ENCODE measurements at regions not wholly inside any gene's neighbourhood (a gene's known extent, or its start where the extent isn't known, plus 50 kb on each side); places are given as distances from the start of the nearest gene placed in this dataset.

- no peak overlapping the region for H3K4me3 ChIP-seq (replicated peaks in 1 of 2; ENCODE audit: low read depth in 2 of 2, low read length in 2 of 2)
- TF ChIP-seq, protein P1, sequence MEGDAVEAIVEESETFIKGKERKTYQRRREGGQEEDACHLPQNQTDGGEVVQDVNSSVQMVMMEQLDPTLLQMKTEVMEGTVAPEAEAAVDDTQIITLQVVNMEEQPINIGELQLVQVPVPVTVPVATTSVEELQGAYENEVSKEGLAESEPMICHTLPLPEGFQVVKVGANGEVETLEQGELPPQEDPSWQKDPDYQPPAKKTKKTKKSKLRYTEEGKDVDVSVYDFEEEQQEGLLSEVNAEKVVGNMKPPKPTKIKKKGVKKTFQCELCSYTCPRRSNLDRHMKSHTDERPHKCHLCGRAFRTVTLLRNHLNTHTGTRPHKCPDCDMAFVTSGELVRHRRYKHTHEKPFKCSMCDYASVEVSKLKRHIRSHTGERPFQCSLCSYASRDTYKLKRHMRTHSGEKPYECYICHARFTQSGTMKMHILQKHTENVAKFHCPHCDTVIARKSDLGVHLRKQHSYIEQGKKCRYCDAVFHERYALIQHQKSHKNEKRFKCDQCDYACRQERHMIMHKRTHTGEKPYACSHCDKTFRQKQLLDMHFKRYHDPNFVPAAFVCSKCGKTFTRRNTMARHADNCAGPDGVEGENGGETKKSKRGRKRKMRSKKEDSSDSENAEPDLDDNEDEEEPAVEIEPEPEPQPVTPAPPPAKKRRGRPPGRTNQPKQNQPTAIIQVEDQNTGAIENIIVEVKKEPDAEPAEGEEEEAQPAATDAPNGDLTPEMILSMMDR (IDR thresholded peaks at IDR 0.05; ENCODE audit: low read depth, low read length): no peak
- peak; percentile 36 to 88 for DNase-seq (ENCODE audit: low read depth in 2 of 2)
Measured at GRCh38 chr1:94362466-94363058, 55.6 kb upstream of the ABCD3 start.

GRCh38 chr1:94358630-94359599 is 59.3 kb upstream of the ABCD3 start:
- TF ChIP-seq, protein P1 (IDR thresholded peaks at IDR 0.05; ENCODE audit: low read depth, low read length): no peak
- no peak for DNase-seq (ENCODE audit: low read depth in 2 of 2)
- H3K4me3 ChIP-seq (replicated peaks in 1 of 2; ENCODE audit: low read depth in 2 of 2, low read length in 2 of 2): no peak overlapping the region

DNA sequence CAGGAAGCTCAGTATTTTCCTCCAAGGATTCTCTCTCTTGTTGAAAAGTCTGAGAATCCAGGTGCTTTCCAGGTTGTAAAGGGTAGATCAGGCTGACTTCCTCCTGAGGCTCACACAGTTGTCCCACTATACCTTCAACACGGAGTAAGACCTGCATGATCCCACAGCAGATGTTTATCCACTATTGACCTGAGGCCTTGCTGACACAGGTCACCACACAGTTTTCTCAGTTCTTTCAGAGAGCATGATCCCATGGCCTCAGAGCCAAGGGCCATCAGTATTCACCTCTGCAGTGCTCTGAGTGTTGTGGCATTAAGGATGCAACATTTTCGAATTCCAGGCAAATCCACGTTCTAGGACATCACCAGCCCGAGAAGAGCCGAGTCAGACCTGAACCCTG is 60.5 kb upstream of the ABCD3 start:
- H3K4me3 ChIP-seq (replicated peaks in 1 of 2; ENCODE audit: low read depth in 2 of 2, low read length in 2 of 2): no peak overlapping the region
- no peak for DNase-seq (ENCODE audit: low read depth in 2 of 2)
- TF ChIP-seq, protein P1 (IDR thresholded peaks at IDR 0.05; ENCODE audit: low read depth, low read length): no peak

- no peak for DNase-seq (ENCODE audit: low read depth in 2 of 2)
Measured at GRCh38 chr1:94355485-94355980, 62.7 kb upstream of the ABCD3 start.

GRCh38 chr1:94351481-94351880 is 66.7 kb upstream of the ABCD3 start:
- no peak overlapping the region for H3K4me3 ChIP-seq (replicated peaks in 1 of 2; ENCODE audit: low read depth in 2 of 2, low read length in 2 of 2)
- TF ChIP-seq, protein P1 (IDR thresholded peaks at IDR 0.05; ENCODE audit: low read depth, low read length): no peak
- DNase-seq (ENCODE audit: low read depth in 2 of 2): no peak

More at GRCh38 chr1:94355485-94355980, 62.7 kb upstream of the ABCD3 start:
- H3K4me3 ChIP-seq (replicated peaks in 1 of 2; ENCODE audit: low read depth in 2 of 2, low read length in 2 of 2): no peak overlapping the region
- TF ChIP-seq, protein P1 (IDR thresholded peaks at IDR 0.05; ENCODE audit: low read depth, low read length): no peak

GRCh38 chr1:94350350-94350924 is 67.8 kb upstream of the ABCD3 start:
- DNase-seq (ENCODE audit: low read depth in 2 of 2): no peak
- TF ChIP-seq, protein P1 (IDR thresholded peaks at IDR 0.05; ENCODE audit: low read depth, low read length): no peak
- H3K4me3 ChIP-seq (replicated peaks in 1 of 2; ENCODE audit: low read depth in 2 of 2, low read length in 2 of 2): no peak overlapping the region
